Subcutaneous abdominal adipose tissue (tissue), 5 donors: ENCODE measurements at regions not wholly inside any gene's neighbourhood (a gene's known extent, or its start where the extent isn't known, plus 50 kb on each side); places are given as distances from the start of the nearest gene placed in this dataset.

Experiments used
- H3K27ac ChIP-seq: one replicate; pipeline ENCODE4 v1.7.0; 2013; ENCODE audit warnings: low read depth, mild to moderate bottlenecking, inconsistent platforms, low read length, moderate library complexity
- H3K27me3 ChIP-seq, 5 donors: one replicate each; pipeline ENCODE4 v1.7.0; 2013; ENCODE audit warnings: low read length in 5 of 5, inconsistent platforms in 1 of 5; ENCODE audit not compliant: control insufficient read depth in 5 of 5, insufficient read depth in 4 of 5
- H3K36me3 ChIP-seq, 5 donors: one replicate each; pipeline ENCODE4 v1.7.0; 2013; ENCODE audit warnings: low read length in 5 of 5; ENCODE audit not compliant: control insufficient read depth in 5 of 5, insufficient read depth in 5 of 5
- H3K4me1 ChIP-seq, 5 donors: one replicate each; pipeline ENCODE4 v1.7.0; 2013; ENCODE audit warnings: low read length in 5 of 5, mild to moderate bottlenecking in 3 of 5, moderate library complexity in 1 of 5; ENCODE audit not compliant: control insufficient read depth in 5 of 5, insufficient read depth in 5 of 5
- H3K4me3 ChIP-seq, 5 donors: one replicate each; pipeline ENCODE4 v1.7.0; 2013; ENCODE audit warnings: low read length in 5 of 5, low read depth in 1 of 5
- H3K9ac ChIP-seq, 5 donors: one replicate each; pipeline ENCODE4 v1.7.0; 2013; ENCODE audit warnings: low read length in 5 of 5, mild to moderate bottlenecking in 4 of 5, moderate library complexity in 3 of 5
- H3K9me3 ChIP-seq, 5 donors: one replicate each; pipeline ENCODE4 v1.7.0; 2013; ENCODE audit warnings: low read length in 5 of 5; ENCODE audit not compliant: control insufficient read depth in 5 of 5
- donor health status: healthy.
- donor health status: healthy.
- donor health status: healthy.
- donor health status: healthy.
- donor health status: healthy.

DNA sequence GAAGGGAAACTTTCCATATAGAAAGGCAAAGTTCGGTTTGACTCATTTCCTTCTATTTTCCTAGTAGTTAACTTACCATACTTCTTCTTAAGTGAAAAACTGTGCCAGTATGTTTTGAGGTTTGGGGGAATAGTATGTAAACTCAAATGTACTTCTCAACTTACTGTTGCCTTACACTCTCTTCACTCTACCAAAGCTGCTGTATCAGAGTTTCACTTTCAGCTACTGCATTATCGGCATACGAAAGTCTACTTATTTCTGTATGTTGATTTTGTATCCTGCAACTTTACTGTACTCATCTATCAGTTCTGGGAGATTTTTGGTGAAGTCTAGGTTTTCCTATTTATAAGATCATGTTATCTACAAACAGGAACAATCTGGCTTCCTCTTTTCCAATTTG is 932.7 kb downstream of the FAT4 start:
- Histone ChIP-seq H3K4me3 (peak overlapping the region in 3 of 5 donors; percentile 14 to 47 (median 38)), H3K27me3 (no peaks in the 10 kb centered on the region)

DNA sequence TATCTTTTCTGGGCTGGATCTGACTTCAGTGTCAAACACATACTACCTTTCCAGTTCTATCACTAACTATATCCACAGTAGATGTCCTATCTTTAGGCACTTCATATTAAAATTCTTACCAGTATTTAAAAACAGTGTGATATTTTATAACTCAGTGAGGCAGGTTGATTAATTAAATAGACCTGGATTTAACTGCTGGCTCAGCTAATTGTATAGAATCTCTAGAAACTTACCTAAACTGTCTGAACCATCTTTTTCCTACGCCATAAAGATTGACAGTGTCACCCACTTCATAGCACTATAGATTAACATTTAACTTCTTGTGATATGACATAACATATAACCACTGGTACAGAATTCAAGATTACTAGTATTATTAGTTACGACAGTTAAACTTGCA is 935.3 kb downstream of the FAT4 start:
- no peaks in the 10 kb centered on the region for H3K4me1 ChIP-seq
- H3K27me3 ChIP-seq = no peaks in the 10 kb centered on the region
- no peak overlapping the region for H3K9ac ChIP-seq

More for the DNA sequence above, 932.7 kb downstream of the FAT4 start:
- H3K36me3 ChIP-seq = no peaks in the 10 kb centered on the region
- peak overlapping the region in 1 of 5 donors; percentile 37 for H3K9ac ChIP-seq
- H3K4me1 ChIP-seq = peaks cover 0 to 8% (median 6%) of the 10 kb centered on the region in 5 donors
- H3K9me3 ChIP-seq = no peaks in the 10 kb centered on the region
- H3K27ac ChIP-seq = no peak overlapping the region

DNA sequence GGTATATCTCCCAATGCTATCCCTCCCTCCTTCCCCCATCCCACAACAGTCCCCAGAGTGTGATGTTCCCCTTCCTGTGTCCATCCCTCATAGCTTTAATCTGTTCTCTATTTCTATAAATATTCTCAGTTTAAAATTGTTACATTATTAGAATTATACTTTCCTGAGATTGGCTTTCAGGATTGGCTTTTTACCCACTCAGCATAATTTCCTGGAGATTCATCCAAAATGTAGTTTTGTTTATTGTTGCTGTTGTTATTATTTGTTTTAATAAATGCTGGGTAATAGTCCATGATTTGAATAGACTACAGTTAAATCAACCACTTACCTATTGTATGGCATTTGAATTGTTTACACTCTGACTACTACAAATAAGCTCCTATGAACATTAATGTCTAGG is 936.4 kb downstream of the FAT4 start:
- H3K4me1 ChIP-seq = no peaks in the 10 kb centered on the region
- H3K27ac ChIP-seq = no peak overlapping the region

More for the DNA sequence above, 935.3 kb downstream of the FAT4 start:
- Histone ChIP-seq H3K27ac (no peak overlapping the region), H3K36me3 (no peaks in the 10 kb centered on the region), H3K4me3 (no peak overlapping the region), H3K9me3 (no peaks in the 10 kb centered on the region)

DNA sequence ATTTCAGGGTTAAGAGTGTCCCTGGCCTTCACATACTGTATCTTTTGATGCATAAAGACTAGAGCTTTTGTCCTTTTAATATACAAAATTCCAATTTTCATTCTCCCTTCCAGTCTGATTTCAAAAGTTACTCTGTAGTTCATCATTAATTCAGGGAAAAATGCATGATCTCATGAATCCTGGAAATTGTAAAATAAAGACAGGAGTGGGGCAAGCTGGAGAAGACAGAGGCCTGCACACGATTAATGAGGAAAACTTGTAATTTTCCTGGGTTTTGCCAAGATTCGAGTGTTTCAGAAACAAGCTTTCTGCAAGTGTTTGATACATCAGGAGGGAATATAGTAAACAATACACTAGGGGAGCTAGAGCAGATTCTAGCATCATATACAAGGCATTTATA is 947.9 kb downstream of the FAT4 start:
- Histone ChIP-seq H3K9me3 (no peaks in the 10 kb centered on the region), H3K27ac (no peak overlapping the region), H3K36me3 (no peaks in the 10 kb centered on the region), H3K4me3 (no peak overlapping the region), H3K27me3 (no peaks in the 10 kb centered on the region), H3K4me1 (no peaks in the 10 kb centered on the region), H3K9ac (no peak overlapping the region)

More for the DNA sequence above, 936.4 kb downstream of the FAT4 start:
- Histone ChIP-seq H3K4me3 (no peak overlapping the region), H3K9me3 (no peaks in the 10 kb centered on the region), H3K9ac (no peak overlapping the region), H3K27me3 (no peaks in the 10 kb centered on the region), H3K36me3 (no peaks in the 10 kb centered on the region)

DNA sequence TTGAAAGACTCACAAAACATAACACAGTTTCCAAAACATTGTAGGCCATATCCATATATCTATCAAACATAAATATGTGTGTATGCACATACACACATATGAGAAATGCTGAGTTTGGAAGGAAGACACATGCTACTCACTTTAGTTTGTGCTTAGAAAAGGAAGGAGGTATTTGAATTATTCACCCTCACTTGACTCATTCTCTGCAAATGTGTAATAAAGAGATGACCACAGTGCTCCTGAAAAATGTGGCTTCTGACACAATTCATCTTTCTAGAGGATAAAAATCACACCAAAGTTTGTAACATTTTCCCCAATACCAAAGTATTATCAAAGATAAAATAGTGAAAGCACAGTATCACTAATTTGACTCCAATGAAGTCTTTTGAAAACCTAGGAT is 950.1 kb downstream of the FAT4 start:
- H3K27ac ChIP-seq = no peak overlapping the region
- no peaks in the 10 kb centered on the region for H3K36me3 ChIP-seq
- no peak overlapping the region for H3K4me3 ChIP-seq
- no peak overlapping the region for H3K9ac ChIP-seq
- peaks cover 0 to 5% (median 0%) of the 10 kb centered on the region in 5 donors for H3K4me1 ChIP-seq
- H3K27me3 ChIP-seq = no peaks in the 10 kb centered on the region
- no peaks in the 10 kb centered on the region for H3K9me3 ChIP-seq

DNA sequence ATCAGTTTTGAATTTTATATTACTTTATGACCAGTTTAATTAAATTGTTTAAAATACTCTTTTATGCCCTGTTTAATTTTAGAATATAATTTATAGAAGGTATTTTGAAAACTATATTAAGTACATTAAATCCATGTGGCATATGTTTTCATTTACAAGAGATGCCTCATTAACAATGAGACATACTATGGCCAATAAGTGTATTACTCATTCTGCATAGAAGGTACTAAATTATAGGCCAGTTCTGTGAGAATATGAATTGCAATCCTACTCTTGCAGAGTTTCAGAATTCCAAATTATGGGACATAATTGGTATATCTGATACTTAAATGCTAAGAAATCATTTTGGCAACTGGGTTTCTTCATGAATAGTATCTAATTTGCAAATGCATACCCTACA is 951.1 kb downstream of the FAT4 start:
- H3K27me3 ChIP-seq = no peaks in the 10 kb centered on the region
- no peaks in the 10 kb centered on the region for H3K9me3 ChIP-seq
- H3K9ac ChIP-seq = no peak overlapping the region
- H3K27ac ChIP-seq = no peak overlapping the region
- no peaks in the 10 kb centered on the region for H3K36me3 ChIP-seq
- no peak overlapping the region for H3K4me3 ChIP-seq
- peaks cover 0 to 5% (median 0%) of the 10 kb centered on the region in 5 donors for H3K4me1 ChIP-seq

DNA sequence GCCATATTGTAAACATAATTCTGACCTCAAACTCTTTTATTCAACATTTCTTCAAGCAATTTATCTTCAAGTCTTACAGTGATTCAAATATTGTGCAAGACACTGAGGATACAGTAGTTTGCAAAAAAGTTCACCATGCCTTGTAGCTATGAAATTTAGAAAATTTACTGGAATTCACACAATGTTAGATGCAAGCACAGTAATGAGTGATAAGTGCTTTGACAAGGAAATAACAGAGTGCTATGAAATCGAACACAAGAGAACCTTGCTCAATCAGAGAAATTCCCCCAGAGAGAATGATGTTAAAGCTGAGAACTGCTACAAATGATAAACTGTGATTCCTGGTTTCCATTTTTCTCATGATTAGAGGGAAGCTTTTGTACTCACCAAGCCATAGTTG is 952.9 kb downstream of the FAT4 start:
- no peaks in the 10 kb centered on the region for H3K36me3 ChIP-seq
- no peak overlapping the region for H3K9ac ChIP-seq
- H3K4me3 ChIP-seq = no peak overlapping the region
- H3K27ac ChIP-seq = no peak overlapping the region
- H3K9me3 ChIP-seq = no peaks in the 10 kb centered on the region
- peaks cover 0 to 5% (median 0%) of the 10 kb centered on the region in 5 donors for H3K4me1 ChIP-seq
- no peaks in the 10 kb centered on the region for H3K27me3 ChIP-seq

DNA sequence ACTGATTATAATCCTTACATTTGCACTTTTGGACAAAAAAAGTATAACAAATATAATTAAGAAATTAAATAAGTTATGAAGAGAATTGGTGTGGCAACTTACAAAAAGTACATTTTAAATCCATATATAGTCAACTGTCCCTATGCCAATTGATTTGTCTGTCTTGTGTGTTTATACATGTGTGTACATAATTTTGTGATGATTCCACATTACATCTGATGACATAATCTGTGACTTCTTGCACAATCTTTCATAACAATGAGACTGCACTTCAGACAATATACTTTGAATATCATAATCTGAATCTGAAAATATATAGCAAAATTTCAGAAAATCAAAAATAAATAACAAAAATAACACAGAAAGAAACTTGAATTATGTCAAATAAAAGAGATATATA is 953.4 kb downstream of the FAT4 start:
- Histone ChIP-seq H3K9ac (no peak overlapping the region), H3K27me3 (no peaks in the 10 kb centered on the region), H3K4me1 (peaks cover 0 to 5% (median 0%) of the 10 kb centered on the region in 5 donors), H3K4me3 (no peak overlapping the region), H3K36me3 (no peaks in the 10 kb centered on the region), H3K27ac (no peak overlapping the region), H3K9me3 (no peaks in the 10 kb centered on the region)

DNA sequence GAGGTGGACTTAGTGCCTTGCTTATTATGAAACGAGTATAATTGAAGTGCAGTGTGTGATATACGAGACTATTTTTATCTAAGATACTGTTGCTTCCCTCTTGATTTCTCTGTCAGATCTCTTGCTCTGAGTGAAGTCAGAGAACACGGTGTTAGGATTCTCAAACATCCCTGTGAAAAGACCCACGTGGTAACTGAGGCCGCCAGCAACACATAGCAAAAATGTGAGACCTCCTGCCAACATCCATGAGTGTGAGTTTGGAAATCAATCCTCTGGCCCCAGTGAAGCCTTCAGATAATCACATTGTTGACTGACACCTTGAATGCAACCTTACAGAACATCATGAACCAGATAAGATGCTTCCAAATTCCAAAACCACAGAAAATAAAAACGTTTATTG is 954.4 kb downstream of the FAT4 start:
- no peak overlapping the region for H3K27ac ChIP-seq
- no peaks in the 10 kb centered on the region for H3K9me3 ChIP-seq
- H3K27me3 ChIP-seq = no peaks in the 10 kb centered on the region
- H3K4me3 ChIP-seq = no peak overlapping the region
- H3K4me1 ChIP-seq = peaks cover 0 to 5% (median 0%) of the 10 kb centered on the region in 5 donors
- no peaks in the 10 kb centered on the region for H3K36me3 ChIP-seq
- H3K9ac ChIP-seq = no peak overlapping the region

DNA sequence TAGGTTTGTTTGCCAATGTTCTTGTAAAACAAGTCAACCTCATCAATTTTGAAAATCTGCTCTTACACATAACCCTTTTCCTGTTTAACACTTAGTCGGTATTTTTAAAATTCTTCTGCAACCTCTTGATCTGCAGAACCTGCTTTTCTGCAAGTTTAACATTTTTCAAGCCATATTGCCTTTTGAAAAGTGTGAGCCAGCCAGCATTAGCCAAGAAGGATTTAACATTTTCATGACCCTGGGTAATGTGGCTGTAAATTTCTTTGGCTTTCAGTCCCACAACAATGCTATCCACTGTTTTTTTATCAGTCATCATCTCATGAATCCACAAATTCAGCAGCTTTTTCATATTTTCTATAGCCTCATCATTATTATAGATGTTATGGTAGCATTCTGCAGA is 956.5 kb downstream of the FAT4 start:
- Histone ChIP-seq H3K9ac (no peak overlapping the region), H3K36me3 (no peaks in the 10 kb centered on the region), H3K27me3 (no peaks in the 10 kb centered on the region), H3K9me3 (no peaks in the 10 kb centered on the region), H3K4me1 (peaks cover 0 to 5% (median 0%) of the 10 kb centered on the region in 5 donors), H3K27ac (no peak overlapping the region), H3K4me3 (no peak overlapping the region)

DNA sequence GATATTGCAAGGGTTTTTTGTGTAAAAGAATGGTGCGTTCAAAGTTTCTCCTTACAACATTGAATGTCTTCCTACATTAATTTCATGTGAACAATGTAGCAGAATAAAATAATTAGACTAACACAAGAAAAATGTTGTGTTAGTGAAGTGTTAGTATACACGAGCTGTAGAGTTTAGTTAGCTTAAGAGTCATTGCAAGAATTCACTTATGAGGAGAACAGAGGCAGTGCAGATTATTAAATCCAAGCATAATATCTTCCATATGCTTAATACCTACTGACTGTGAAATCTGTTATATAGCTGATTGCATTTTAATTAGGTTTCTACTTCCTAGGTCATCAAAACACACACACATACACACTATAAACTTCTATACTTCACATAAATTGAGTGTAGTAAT is 959.0 kb downstream of the FAT4 start:
- Histone ChIP-seq H3K27ac (no peak overlapping the region), H3K9ac (no peak overlapping the region), H3K4me1 (no peaks in the 10 kb centered on the region), H3K36me3 (no peaks in the 10 kb centered on the region), H3K27me3 (no peaks in the 10 kb centered on the region), H3K9me3 (no peaks in the 10 kb centered on the region), H3K4me3 (no peak overlapping the region)
